Ishikawa (cell line): ENCODE measurements at regions not wholly inside any gene's neighbourhood (a gene's known extent, or its start where the extent isn't known, plus 50 kb on each side); places are given as distances from the start of the nearest gene placed in this dataset.

ENCODE experiments used
- CEBPB ChIP-seq: IDR thresholded peaks from 2 replicates; pipeline ENCODE4 v1.6.1; 2012
- EGR1 ChIP-seq: IDR thresholded peaks from 2 replicates; pipeline ENCODE4 v1.6.1; 2012
- EP300 ChIP-seq: IDR thresholded peaks from 2 replicates; pipeline ENCODE4 v1.6.1; 2012; ENCODE audit warnings: borderline replicate concordance
- MAX ChIP-seq: IDR thresholded peaks from 2 replicates; pipeline ENCODE4 v1.6.1; 2012
- NFIC ChIP-seq: IDR thresholded peaks from 2 replicates; pipeline ENCODE4 v1.6.1; 2012
- RAD21 ChIP-seq: IDR thresholded peaks from 2 replicates; pipeline ENCODE4 v1.6.1; 2012; ENCODE audit warnings: low read depth
- REST ChIP-seq: IDR thresholded peaks from 2 replicates; pipeline ENCODE4 v1.6.1; 2012; ENCODE audit warnings: low read depth, mild to moderate bottlenecking
- TCF12 ChIP-seq: IDR thresholded peaks from 2 replicates; pipeline ENCODE4 v1.6.1; 2012; ENCODE audit warnings: low read depth
- TEAD4 ChIP-seq: IDR thresholded peaks from 2 replicates; pipeline ENCODE4 v1.6.1; 2012
- YY1 ChIP-seq: IDR thresholded peaks from 2 replicates; pipeline ENCODE4 v1.6.1; 2012; ENCODE audit warnings: low read depth
- ZBTB7A ChIP-seq: IDR thresholded peaks from 2 replicates; pipeline ENCODE4 v1.6.1; 2012; ENCODE audit warnings: low read depth

- TF ChIP-seq RAD21 (no peak), REST (no peak), EP300 (no peak), YY1 (no peak), TEAD4 (no peak), MAX (peak; percentile 57; the same call in 1 of the 2 replicates), CEBPB (no peak), TCF12 (no peak), NFIC (0 out of 2 replicates have a peak, but pooled peaks have one; percentile 8), ZBTB7A (no peak), EGR1 (no peak)
Observed at GRCh38 chr1:201597551-201598230, 58.8 kb downstream of the NAV1 start.
